K562 (cell line): ENCODE measurements at regions not wholly inside any gene's neighbourhood (a gene's known extent, or its start where the extent isn't known, plus 50 kb on each side); places are given as distances from the start of the nearest gene placed in this dataset.

ENCODE experiments used
- AFF1 ChIP-seq, 2 experiments: fragments of 450-650 bp; IDR thresholded peaks; 2 replicates each; pipeline ENCODE4 v1.6.1; 2018; ENCODE audit warnings: mild to moderate bottlenecking in 2 of 2, low read depth in 1 of 2; ENCODE audit not compliant: partially characterized antibody in 2 of 2
- BCL6 ChIP-seq: fragments of 250-450 bp; sonication (Bioruptor Pico); IDR thresholded peaks from 2 replicates; pipeline ENCODE4 v1.4.0; 2020
- KDM5B ChIP-seq: fragments of 200-600 bp; sonication (generic); IDR thresholded peaks from 2 replicates; pipeline ENCODE4 v1.6.1; 2012; ENCODE audit warnings: low read depth, mild to moderate bottlenecking, moderate library complexity, low read length, control low read depth, inconsistent platforms; ENCODE audit not compliant: insufficient replicate concordance
- POLR2A ChIP-seq: fragments of 450-650 bp; conservative IDR thresholded peaks from 2 replicates; pipeline ENCODE4 v1.6.1; 2016
- POLR3A ChIP-seq: IDR thresholded peaks from 2 replicates; pipeline ENCODE4 v1.6.1; 2011; ENCODE audit warnings: borderline replicate concordance, mild to moderate bottlenecking, moderate library complexity; ENCODE audit not compliant: insufficient read length, insufficient read depth; ENCODE audit errors: extremely low read depth
- SIN3A ChIP-seq, 2 experiments: fragments of 150-350 bp in 1 of 2; IDR thresholded peaks; 2 replicates each; pipeline ENCODE4 v1.6.1; 2011 to 2016; ENCODE audit warnings: borderline replicate concordance in 2 of 2, low read depth in 2 of 2, low read length in 2 of 2, mild to moderate bottlenecking in 2 of 2, moderate library complexity in 2 of 2; ENCODE audit not compliant: control insufficient read depth in 1 of 2
- SMARCC2 ChIP-seq: fragments of 450-650 bp; IDR thresholded peaks from 2 replicates; pipeline ENCODE4 v1.6.1; 2017; ENCODE audit warnings: antibody characterized with exemption, moderate library complexity, mild to moderate bottlenecking, low read depth
- SP1 ChIP-seq: sonication (generic); formaldehyde crosslinking; IDR thresholded peaks from 2 replicates; pipeline ENCODE4 v1.8.1; 2022; ENCODE audit warnings: mild to moderate bottlenecking, missing genetic modification reagents
- ZNF232 ChIP-seq: sonication (generic); formaldehyde crosslinking; IDR thresholded peaks from 2 replicates; pipeline ENCODE4 v1.8.0; 2022; ENCODE audit warnings: mild to moderate bottlenecking, missing genetic modification reagents
- ZNF639 ChIP-seq, 2 experiments: fragments of 200-800 bp in 1 of 2; sonication (Bioruptor generic) in 1 of 2; sonication (generic) in 1 of 2; formaldehyde crosslinking in 1 of 2; IDR thresholded peaks in 1 of 2; conservative IDR thresholded peaks in 1 of 2; 2 replicates each; pipeline versions ENCODE4 v1.5.0 to v1.6.1; 2016 to 2020; ENCODE audit warnings: missing compliant biosample characterization in 1 of 2, missing genetic modification characterization in 1 of 2, missing genetic modification reagents in 1 of 2

GRCh38 chr3:153099131-153099530 is 62.9 kb upstream of the RAP2B start:
- TF ChIP-seq AFF1 (IDR thresholded peaks at IDR 0.05; ENCODE audit: low read depth in 1 of 2, partially characterized antibody in 2 of 2) (no peak), ZNF639 (CRISPR knock-in tag; conservative IDR thresholded peaks at IDR 0.05 in 1 of 2, IDR thresholded peaks at IDR 0.05 in 1 of 2) (no peak), SIN3A (IDR thresholded peaks at IDR 0.05; ENCODE audit: borderline replicate concordance in 2 of 2, control insufficient read depth in 1 of 2, low read depth in 2 of 2, low read length in 2 of 2) (no peak), POLR2A (no peak), KDM5B (no peak), SMARCC2 (no peak), SP1 (CRISPR knock-in tag) (no peak), ZNF232 (CRISPR knock-in tag) (no peak), POLR3A (no peak), BCL6 (CRISPR knock-in tag) (no peak)
